ENCODE measurements at regions not wholly inside any gene's neighbourhood (a gene's known extent, or its start where the extent isn't known, plus 50 kb on each side); places are given as distances from the start of the nearest gene placed in this dataset.

DNA sequence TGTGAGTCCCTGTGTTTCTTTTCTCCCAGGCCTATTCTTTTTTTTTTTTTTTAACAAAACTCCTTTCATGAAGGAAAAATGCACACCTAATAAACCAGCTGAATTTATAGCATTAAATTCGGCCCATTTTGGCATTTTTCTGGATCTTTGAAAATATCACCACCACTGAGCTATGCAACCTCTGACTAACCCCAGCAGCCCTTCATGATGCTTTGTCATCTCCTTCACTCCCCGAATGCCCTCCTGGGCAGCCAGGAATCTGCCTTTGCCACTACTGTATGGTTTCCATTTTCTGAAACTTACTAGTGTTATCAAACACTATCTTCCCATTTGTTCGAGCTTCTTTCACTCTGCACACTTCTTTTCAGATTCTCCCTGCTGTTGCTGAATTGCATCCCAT, 97.9 kb downstream of the ZNF280B start:
- no peak for TF ChIP-seq CTCF (IDR thresholded peaks at IDR 0.05 in 2 of 3, conservative IDR thresholded peaks at IDR 0.05 in 1 of 3; ENCODE audit: insufficient read depth in 2 of 3, low read depth in 1 of 3, low read length in 3 of 3)
- TF ChIP-seq ZNF263 (CRISPR knock-in tag; IDR thresholded peaks at IDR 0.05; ENCODE audit: borderline replicate concordance) = no peak
- no peak for TF ChIP-seq SPI1 (IDR thresholded peaks at IDR 0.05; ENCODE audit: borderline replicate concordance, low read depth, low read length)
- TF ChIP-seq, protein P1, sequence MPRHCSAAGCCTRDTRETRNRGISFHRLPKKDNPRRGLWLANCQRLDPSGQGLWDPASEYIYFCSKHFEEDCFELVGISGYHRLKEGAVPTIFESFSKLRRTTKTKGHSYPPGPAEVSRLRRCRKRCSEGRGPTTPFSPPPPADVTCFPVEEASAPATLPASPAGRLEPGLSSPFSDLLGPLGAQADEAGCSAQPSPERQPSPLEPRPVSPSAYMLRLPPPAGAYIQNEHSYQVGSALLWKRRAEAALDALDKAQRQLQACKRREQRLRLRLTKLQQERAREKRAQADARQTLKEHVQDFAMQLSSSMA (CRISPR knock-in tag; IDR thresholded peaks at IDR 0.05) = no peak
- TF ChIP-seq NCOR1 (IDR thresholded peaks at IDR 0.05) = no peak
- TF ChIP-seq, protein P2, sequence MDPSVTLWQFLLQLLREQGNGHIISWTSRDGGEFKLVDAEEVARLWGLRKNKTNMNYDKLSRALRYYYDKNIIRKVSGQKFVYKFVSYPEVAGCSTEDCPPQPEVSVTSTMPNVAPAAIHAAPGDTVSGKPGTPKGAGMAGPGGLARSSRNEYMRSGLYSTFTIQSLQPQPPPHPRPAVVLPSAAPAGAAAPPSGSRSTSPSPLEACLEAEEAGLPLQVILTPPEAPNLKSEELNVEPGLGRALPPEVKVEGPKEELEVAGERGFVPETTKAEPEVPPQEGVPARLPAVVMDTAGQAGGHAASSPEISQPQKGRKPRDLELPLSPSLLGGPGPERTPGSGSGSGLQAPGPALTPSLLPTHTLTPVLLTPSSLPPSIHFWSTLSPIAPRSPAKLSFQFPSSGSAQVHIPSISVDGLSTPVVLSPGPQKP (CRISPR knock-in tag; IDR thresholded peaks at IDR 0.05) = no peak
